Astrocyte (in vitro differentiated cells and primary cell): ENCODE measurements at regions not wholly inside any gene's neighbourhood (a gene's known extent, or its start where the extent isn't known, plus 50 kb on each side); places are given as distances from the start of the nearest gene placed in this dataset.
"Not testable (repeated sequence)": the region's sequence is repeated elsewhere in the genome, so short reads cannot be mapped to it uniquely, and the experiment has no call there.

ENCODE experiments used
- DNase-seq: peaks from one replicate; pipeline ENCODE4 v3.0.0-alpha.2; 2010; ENCODE audit warnings: low read depth
- FAIRE-seq: peaks from 2 replicates; lab custom pipeline; 2011; peaks lifted over from hg19 to GRCh38; lab: Jason Lieb, UNC
- H2AFZ ChIP-seq: 2 replicates; pipeline ENCODE4 v1.6.0; 2012; ENCODE audit warnings: low read depth, low read length, inconsistent platforms
- H3K27ac ChIP-seq: 2 replicates; pipeline ENCODE4 v1.5.1; 2011; ENCODE audit warnings: low read depth, low read length, inconsistent platforms
- H3K27me3 ChIP-seq: 2 replicates; pipeline ENCODE4 v1.6.0; 2011; ENCODE audit warnings: low read length, inconsistent platforms; ENCODE audit not compliant: insufficient read depth
- H3K36me3 ChIP-seq: 2 replicates; pipeline ENCODE4 v1.5.1; 2011; ENCODE audit warnings: low read length, inconsistent platforms; ENCODE audit not compliant: insufficient read depth
- H3K4me1 ChIP-seq: 2 replicates; pipeline ENCODE4 v1.5.1; 2011; ENCODE audit warnings: low read length, inconsistent platforms; ENCODE audit not compliant: insufficient read depth
- H3K4me2 ChIP-seq: 2 replicates; pipeline ENCODE4 v1.6.0; 2012; ENCODE audit warnings: low read length, inconsistent platforms
- H3K4me3 ChIP-seq: 2 replicates; pipeline ENCODE4 v1.5.1; 2011; ENCODE audit warnings: low read depth, mild to moderate bottlenecking, low read length, inconsistent platforms; ENCODE audit not compliant: insufficient read depth
- H3K79me2 ChIP-seq: 2 replicates; pipeline ENCODE4 v1.6.0; 2012; ENCODE audit warnings: mild to moderate bottlenecking, low read length, inconsistent platforms; ENCODE audit not compliant: insufficient read depth
- H3K9ac ChIP-seq: 2 replicates; pipeline ENCODE4 v1.6.0; 2012; ENCODE audit warnings: mild to moderate bottlenecking, low read length, inconsistent platforms
- H3K9me3 ChIP-seq: 2 replicates; pipeline ENCODE4 v1.5.1; 2012; ENCODE audit warnings: low read depth, mild to moderate bottlenecking, low read length, inconsistent platforms; ENCODE audit not compliant: insufficient read depth
- H4K20me1 ChIP-seq: 2 replicates; pipeline ENCODE4 v1.6.0; 2012; ENCODE audit warnings: low read length, inconsistent platforms; ENCODE audit not compliant: insufficient read depth
- H3K27ac Mint-ChIP-seq: one replicate; pipeline ENCODE4 v1.8.0; 2021; ENCODE audit warnings: mild to moderate bottlenecking, mixed read lengths; ENCODE audit not compliant: unreplicated experiment
- H3K27me3 Mint-ChIP-seq: one replicate; pipeline ENCODE4 v1.8.0; 2021; ENCODE audit warnings: low read depth, mixed read lengths; ENCODE audit not compliant: unreplicated experiment
- H3K36me3 Mint-ChIP-seq: one replicate; pipeline ENCODE4 v1.8.0; 2021; ENCODE audit warnings: low read depth, mixed read lengths; ENCODE audit not compliant: unreplicated experiment
- H3K4me1 Mint-ChIP-seq: one replicate; pipeline ENCODE4 v1.8.0; 2021; ENCODE audit warnings: low read depth, mixed read lengths; ENCODE audit not compliant: unreplicated experiment
- H3K4me3 Mint-ChIP-seq: one replicate; pipeline ENCODE4 v1.8.0; 2021; ENCODE audit warnings: mild to moderate bottlenecking, moderate library complexity, mixed read lengths; ENCODE audit not compliant: unreplicated experiment
- H3K9me3 Mint-ChIP-seq: one replicate; pipeline ENCODE4 v1.8.0; 2021; ENCODE audit warnings: mild to moderate bottlenecking, mixed read lengths; ENCODE audit not compliant: unreplicated experiment
- CTCF ChIP-seq: IDR thresholded peaks from 2 replicates; pipeline ENCODE4 v1.5.1; 2011; ENCODE audit warnings: low read depth, mild to moderate bottlenecking, inconsistent platforms, low read length, moderate library complexity; ENCODE audit not compliant: insufficient read depth
- EZH2 ChIP-seq: IDR thresholded peaks from 2 replicates; pipeline ENCODE4 v1.6.1; 2012; ENCODE audit warnings: mild to moderate bottlenecking, low read length, inconsistent platforms; ENCODE audit not compliant: insufficient read depth

- H3K4me1 Mint-ChIP-seq, H3K4me1 ChIP-seq: not testable (repeated sequence)
Observed at GRCh38 chr9:42371417-42371816, 188.0 kb downstream of the SPATA31A6 start.

GRCh38 chr9:42377530-42378417 lies 194.3 kb downstream of the SPATA31A6 start:
- not testable (repeated sequence) for H3K4me2 ChIP-seq, H4K20me1 ChIP-seq, H3K27me3 ChIP-seq, H3K36me3 ChIP-seq, H3K79me2 ChIP-seq, H3K4me3 ChIP-seq, H3K9ac ChIP-seq, H3K9me3 Mint-ChIP-seq, H3K4me3 Mint-ChIP-seq, H3K27ac ChIP-seq, DNase-seq, H3K27me3 Mint-ChIP-seq, H3K9me3 ChIP-seq, H3K4me1 Mint-ChIP-seq, H2AFZ ChIP-seq, FAIRE-seq, H3K4me1 ChIP-seq, H3K27ac Mint-ChIP-seq, H3K36me3 Mint-ChIP-seq

More at GRCh38 chr9:42371417-42371816, 188.0 kb downstream of the SPATA31A6 start:
- not testable (repeated sequence) for H3K27me3 ChIP-seq, H3K36me3 ChIP-seq, H3K27ac ChIP-seq, DNase-seq, H3K9me3 ChIP-seq, H3K4me3 Mint-ChIP-seq, H3K9ac ChIP-seq, H3K9me3 Mint-ChIP-seq, H2AFZ ChIP-seq, H4K20me1 ChIP-seq, H3K4me3 ChIP-seq, H3K79me2 ChIP-seq, H3K27me3 Mint-ChIP-seq, H3K4me2 ChIP-seq, H3K27ac Mint-ChIP-seq, FAIRE-seq, H3K36me3 Mint-ChIP-seq

- H3K4me3 Mint-ChIP-seq, result no peak overlapping the region
- Histone ChIP-seq H3K27me3 (no peaks in the 10 kb centered on the region), H4K20me1 (no peaks in the 10 kb centered on the region), H2AFZ (no peak overlapping the region), H3K4me3 (no peak overlapping the region), H3K27ac (no peak overlapping the region), H3K9ac (no peak overlapping the region), H3K4me2 (no peak overlapping the region), H3K9me3 (no peaks in the 10 kb centered on the region), H3K4me1 (no peaks in the 10 kb centered on the region), H3K36me3 (no peaks in the 10 kb centered on the region), H3K79me2 (no peaks in the 10 kb centered on the region)
- H3K27ac Mint-ChIP-seq, result no peak overlapping the region
- no peaks in the 10 kb centered on the region for H3K4me1 Mint-ChIP-seq
- peaks cover 9% of the 10 kb centered on the region for H3K9me3 Mint-ChIP-seq
- DNase-seq, result no peak
- no peak for TF ChIP-seq EZH2
- no peak for TF ChIP-seq CTCF
- no peaks in the 10 kb centered on the region for H3K36me3 Mint-ChIP-seq
- FAIRE-seq, result no peak
- no peaks in the 10 kb centered on the region for H3K27me3 Mint-ChIP-seq
Observed at GRCh38 chr9:42378418-42378815, 195.0 kb downstream of the SPATA31A6 start.

- not testable (repeated sequence) for FAIRE-seq, H3K4me2 ChIP-seq
- H3K9me3 Mint-ChIP-seq, result peaks cover 11% of the 10 kb centered on the region
Observed at GRCh38 chr9:42379602-42380001, 196.1 kb downstream of the SPATA31A6 start.

GRCh38 chr9:42384585-42384984 lies 201.1 kb downstream of the SPATA31A6 start:
- H3K9ac ChIP-seq, H3K4me1 ChIP-seq, H3K27me3 Mint-ChIP-seq, H2AFZ ChIP-seq, H3K27ac ChIP-seq, H3K36me3 Mint-ChIP-seq, DNase-seq, H3K4me2 ChIP-seq, H3K4me3 Mint-ChIP-seq, H3K4me3 ChIP-seq, H3K9me3 ChIP-seq, H3K9me3 Mint-ChIP-seq, H3K27me3 ChIP-seq, H3K27ac Mint-ChIP-seq, H3K36me3 ChIP-seq, H3K4me1 Mint-ChIP-seq, H4K20me1 ChIP-seq, H3K79me2 ChIP-seq, FAIRE-seq: not testable (repeated sequence)

More at GRCh38 chr9:42379602-42380001, 196.1 kb downstream of the SPATA31A6 start:
- not testable (repeated sequence) for H3K4me3 Mint-ChIP-seq, DNase-seq, H2AFZ ChIP-seq, H4K20me1 ChIP-seq, H3K36me3 Mint-ChIP-seq, H3K27me3 ChIP-seq, H3K4me3 ChIP-seq, H3K9me3 ChIP-seq, H3K79me2 ChIP-seq, H3K36me3 ChIP-seq, H3K4me1 Mint-ChIP-seq, H3K27me3 Mint-ChIP-seq, H3K9ac ChIP-seq, H3K4me1 ChIP-seq, H3K27ac ChIP-seq, H3K27ac Mint-ChIP-seq
